AG04449 (cell line): ENCODE measurements at regions not wholly inside any gene's neighbourhood (a gene's known extent, or its start where the extent isn't known, plus 50 kb on each side); places are given as distances from the start of the nearest gene placed in this dataset.

Source experiments
- CTCF ChIA-PET: fragments of 350-600 bp; formaldehyde crosslinking; extraction: SDS; loops from one replicate; lab custom pipeline; 2021; ENCODE audit warnings: antibody characterized with exemption; lab: Yijun Ruan, JAX
- POLR2A ChIA-PET: fragments of 400-600, 350-600 bp; formaldehyde crosslinking; extraction: SDS; loops from one replicate; lab custom pipeline; 2020; ENCODE audit warnings: antibody characterized with exemption, inconsistent platforms; lab: Yijun Ruan, JAX
- DNase-seq: peaks from one replicate; pipeline ENCODE4 v3.0.0-alpha.2; 2010; ENCODE audit warnings: low read depth, low spot score
- H3K4me3 ChIP-seq: 2 replicates; pipeline ENCODE4 v1.5.1; 2011; ENCODE audit warnings: low read depth, mild to moderate bottlenecking, control low read depth, low read length
- CTCF ChIP-seq: IDR thresholded peaks from one replicate; pipeline ENCODE4 v1.5.1; 2011; ENCODE audit warnings: mild to moderate bottlenecking, moderate library complexity, low read length, control low read depth, inconsistent platforms; ENCODE audit not compliant: insufficient read depth; ENCODE audit errors: missing control alignments

DNA sequence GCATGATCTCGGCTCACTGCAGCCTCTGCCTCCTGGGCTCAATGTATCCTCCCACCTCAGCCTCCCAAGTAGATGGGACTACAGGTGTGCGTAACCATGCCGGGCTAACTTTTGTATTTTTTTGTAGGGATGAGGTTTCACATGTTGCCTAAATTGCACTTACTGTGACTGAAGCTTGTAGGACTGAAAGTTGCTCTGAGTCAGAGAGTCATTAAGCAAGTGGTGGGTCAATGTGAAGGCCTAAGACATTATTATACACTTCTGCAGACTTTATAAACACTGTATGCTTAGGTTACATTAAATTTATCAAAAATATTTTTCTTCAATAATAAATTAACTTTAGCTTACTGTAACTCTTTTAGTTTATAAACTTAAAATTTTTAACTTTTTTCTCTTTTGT lies 170.2 kb downstream of the FAT4 start:
- DNase-seq = no peak
- TF ChIP-seq CTCF = no peak
- ChIA-PET POLR2A (no interaction called here), CTCF (interaction anchor here (1.5 kb wide), 1 partner anchor 255 kb away, joined by 3 read pairs; no protein-coding TSS in a partner anchor)
- no peak overlapping the region for H3K4me3 ChIP-seq

DNA sequence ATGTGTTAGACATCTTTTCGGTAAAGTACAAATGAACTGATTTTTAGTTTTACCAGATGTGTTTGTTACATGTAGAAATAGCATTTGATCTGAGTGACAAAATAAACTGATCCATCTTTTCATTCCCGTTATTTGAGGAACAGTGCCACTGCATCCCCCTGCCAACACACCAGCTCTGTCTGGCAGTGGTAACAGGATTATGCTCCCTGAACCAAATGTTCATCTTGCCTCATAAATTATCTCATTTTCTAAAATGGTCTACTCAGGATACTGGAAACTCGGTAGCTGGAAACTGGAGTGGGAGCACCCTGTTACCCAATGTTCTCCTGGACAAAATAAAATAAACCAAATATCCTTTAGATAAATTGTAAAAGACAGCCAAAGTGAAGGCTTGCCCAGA lies 171.6 kb downstream of the FAT4 start:
- no peak for DNase-seq
- CTCF ChIA-PET = interaction anchor here (1.5 kb wide), 1 partner anchor 253 kb away, joined by 3 read pairs; no protein-coding TSS in a partner anchor

DNA sequence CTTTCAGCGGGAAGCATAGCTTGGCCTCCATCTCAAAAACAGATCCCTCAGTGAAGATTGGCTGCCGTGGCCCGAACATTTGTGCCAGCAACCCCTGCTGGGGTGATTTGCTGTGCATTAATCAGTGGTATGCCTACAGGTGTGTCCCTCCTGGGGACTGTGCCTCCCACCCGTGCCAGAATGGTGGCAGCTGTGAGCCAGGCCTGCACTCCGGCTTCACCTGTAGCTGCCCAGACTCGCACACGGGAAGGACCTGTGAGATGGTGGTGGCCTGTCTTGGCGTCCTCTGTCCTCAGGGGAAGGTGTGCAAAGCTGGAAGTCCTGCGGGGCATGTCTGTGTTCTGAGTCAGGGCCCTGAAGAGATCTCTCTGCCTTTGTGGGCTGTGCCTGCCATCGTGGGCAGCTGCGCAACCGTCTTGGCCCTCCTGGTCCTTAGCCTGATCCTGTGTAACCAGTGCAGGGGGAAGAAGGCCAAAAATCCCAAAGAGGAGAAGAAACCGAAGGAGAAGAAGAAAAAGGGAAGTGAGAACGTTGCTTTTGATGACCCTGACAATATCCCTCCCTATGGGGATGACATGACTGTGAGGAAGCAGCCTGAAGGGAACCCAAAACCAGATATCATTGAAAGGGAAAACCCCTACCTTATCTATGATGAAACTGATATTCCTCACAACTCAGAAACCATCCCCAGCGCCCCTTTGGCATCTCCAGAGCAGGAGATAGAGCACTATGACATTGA lies 175.4 kb downstream of the FAT4 start:
- no peak for DNase-seq
- POLR2A ChIA-PET = no interaction called here
- CTCF ChIA-PET = interaction anchor here (0.5 kb wide), 1 partner anchor 250 kb away, joined by 3 read pairs; no protein-coding TSS in a partner anchor
- TF ChIP-seq CTCF = no peak
- no peak overlapping the region for H3K4me3 ChIP-seq

More for the DNA sequence above, 171.6 kb downstream of the FAT4 start:
- no peak overlapping the region for H3K4me3 ChIP-seq
- POLR2A ChIA-PET = no interaction called here
- TF ChIP-seq CTCF = no peak

- TF ChIP-seq CTCF = no peak
- ChIA-PET POLR2A (no interaction called here), CTCF (no interaction called here)
- no peak overlapping the region for H3K4me3 ChIP-seq
- no peak for DNase-seq
Measured at GRCh38 chr4:125492957-125493356, 178.2 kb downstream of the FAT4 start.

- POLR2A ChIA-PET = no interaction called here
- CTCF ChIA-PET = interaction anchor here (0.6 to 1.4 kb wide), 2 partner anchors 184 to 773 kb away, joined by 3 to 4 read pairs; no protein-coding TSS in a partner anchor
- DNase-seq = no peak
- no peak overlapping the region for H3K4me3 ChIP-seq
- TF ChIP-seq CTCF = no peak
Measured at GRCh38 chr4:125497861-125498260, 183.1 kb downstream of the FAT4 start.

- no peak for DNase-seq
- H3K4me3 ChIP-seq = no peak overlapping the region
- ChIA-PET POLR2A (no interaction called here), CTCF (interaction anchor here (1.1 kb wide), 1 partner anchor 9 kb away, joined by 3 read pairs; no protein-coding TSS in a partner anchor)
- TF ChIP-seq CTCF = no peak
Measured at GRCh38 chr4:125498981-125499380, 184.2 kb downstream of the FAT4 start.
